ENCODE measurements at regions not wholly inside any gene's neighbourhood (a gene's known extent, or its start where the extent isn't known, plus 50 kb on each side); places are given as distances from the start of the nearest gene placed in this dataset.

- DNase-seq: peak; percentile 36 to 76
These were observed 358.0 kb downstream of the ENC1 start for GRCh38 chr5:74282490-74282889.

GRCh38 chr5:74281166-74281565, 359.4 kb downstream of the ENC1 start:
- DNase-seq: no peak

- DNase-seq: no peak
These were observed 360.2 kb downstream of the ENC1 start for GRCh38 chr5:74280306-74280705.

- no peak for DNase-seq
These were observed 361.3 kb downstream of the ENC1 start for GRCh38 chr5:74279244-74279643.

- DNase-seq: no peak
These were observed 363.1 kb downstream of the ENC1 start for GRCh38 chr5:74277418-74277817.

GRCh38 chr5:74275171-74275992, 365.1 kb downstream of the ENC1 start:
- peak; percentile 76 to 97 for DNase-seq

- no peak for DNase-seq
These were observed 366.2 kb downstream of the ENC1 start for GRCh38 chr5:74274326-74274725.

GRCh38 chr5:74272831-74273451, 367.6 kb downstream of the ENC1 start:
- no peak for DNase-seq

- no peak for DNase-seq
These were observed 368.3 kb downstream of the ENC1 start for GRCh38 chr5:74272024-74272775.

GRCh38 chr5:74268297-74268696, 372.2 kb downstream of the ENC1 start:
- DNase-seq: no peak

GRCh38 chr5:74266836-74267235, 373.7 kb downstream of the ENC1 start:
- no peak for DNase-seq

GRCh38 chr5:74266132-74266531, 374.4 kb downstream of the ENC1 start:
- no peak for DNase-seq

- no peak for DNase-seq
These were observed 377.9 kb downstream of the ENC1 start for GRCh38 chr5:74262544-74263207.

GRCh38 chr5:74261866-74262265, 378.7 kb downstream of the ENC1 start:
- DNase-seq: no peak

GRCh38 chr5:74261421-74261820, 379.1 kb downstream of the ENC1 start:
- no peak for DNase-seq

- DNase-seq: no peak
These were observed 381.0 kb downstream of the ENC1 start for GRCh38 chr5:74259572-74259971.

GRCh38 chr5:74258314-74258665, 382.2 kb downstream of the ENC1 start:
- DNase-seq: no peak

GRCh38 chr5:74257645-74258313, 382.7 kb downstream of the ENC1 start:
- DNase-seq: peak; percentile 51 to 58

GRCh38 chr5:74257060-74257527, 383.4 kb downstream of the ENC1 start:
- DNase-seq: peak in 1 of 2 donors; percentile 46

- DNase-seq: no peak
These were observed 384.7 kb downstream of the ENC1 start for GRCh38 chr5:74255692-74256392.

GRCh38 chr5:74254257-74254656, 386.3 kb downstream of the ENC1 start:
- no peak for DNase-seq

- no peak for DNase-seq
These were observed 388.5 kb downstream of the ENC1 start for GRCh38 chr5:74252044-74252443.
